GM23338 (cell line): ENCODE measurements at regions not wholly inside any gene's neighbourhood (a gene's known extent, or its start where the extent isn't known, plus 50 kb on each side); places are given as distances from the start of the nearest gene placed in this dataset.

Experiments used
- ATAC-seq: fragments of 200-7000 bp; cut with Tn5 transposase; 3 replicates; pipeline ENCODE4 v1.9.1; 2020
- DNase-seq: peaks from one replicate; pipeline ENCODE4 v3.0.0-alpha.2; 2015; ENCODE audit warnings: low spot score
- H2AFZ ChIP-seq: fragments of 200-600 bp; sonication (generic); 2 replicates; pipeline ENCODE4 v1.8.0; 2016; ENCODE audit warnings: antibody characterized with exemption, mild to moderate bottlenecking, moderate library complexity
- H3F3A ChIP-seq: fragments of 200-600 bp; sonication (generic); replicated peaks from 2 replicates; pipeline ENCODE4 v1.8.0; 2017; ENCODE audit warnings: antibody characterized with exemption, mixed run types, low read depth
- H3K27ac ChIP-seq: fragments of 200-600 bp; sonication (generic); 2 replicates; pipeline ENCODE4 v1.6.1; 2016; ENCODE audit warnings: low read depth
- H3K27me3 ChIP-seq: fragments of 200-600 bp; sonication (generic); 2 replicates; pipeline ENCODE4 v1.8.0; 2016; ENCODE audit warnings: mild to moderate bottlenecking, mixed run types, moderate library complexity; ENCODE audit not compliant: insufficient read depth
- H3K36me3 ChIP-seq: fragments of 200-600 bp; sonication (generic); 2 replicates; pipeline ENCODE4 v1.8.0; 2016; ENCODE audit warnings: mild to moderate bottlenecking; ENCODE audit not compliant: insufficient read depth
- H3K4me1 ChIP-seq: fragments of 200-600 bp; sonication (generic); 2 replicates; pipeline ENCODE4 v1.8.0; 2016; ENCODE audit warnings: mild to moderate bottlenecking, moderate library complexity; ENCODE audit not compliant: insufficient read depth
- H3K4me2 ChIP-seq: fragments of 200-600 bp; sonication (generic); 2 replicates; pipeline ENCODE4 v1.7.1; 2017; ENCODE audit warnings: mixed run types
- H3K4me3 ChIP-seq: fragments of 200-600 bp; sonication (generic); 2 replicates; pipeline ENCODE4 v1.6.1; 2016; ENCODE audit warnings: mixed run types
- H3K79me2 ChIP-seq: fragments of 200-600 bp; sonication (generic); replicated peaks from 2 replicates; pipeline ENCODE4 v1.8.0; 2017; ENCODE audit warnings: mild to moderate bottlenecking; ENCODE audit not compliant: insufficient read depth
- H3K9me2 ChIP-seq: fragments of 200-600 bp; sonication (generic); 2 replicates; pipeline ENCODE4 v1.8.0; 2017; ENCODE audit not compliant: insufficient read depth
- H4K20me1 ChIP-seq: fragments of 200-600 bp; sonication (generic); replicated peaks from 2 replicates; pipeline ENCODE4 v1.8.0; 2017; ENCODE audit warnings: mild to moderate bottlenecking; ENCODE audit not compliant: insufficient read depth
- H3K27ac Mint-ChIP-seq: 2 replicates; pipeline ENCODE4 v1.8.0; 2020; ENCODE audit warnings: inconsistent platforms, mild to moderate bottlenecking, moderate library complexity, mixed read lengths
- H3K27me3 Mint-ChIP-seq: 3 replicates; pipeline ENCODE4 v1.8.0; 2022; ENCODE audit warnings: low read depth, mild to moderate bottlenecking, moderate library complexity, mixed read lengths, inconsistent platforms; ENCODE audit not compliant: insufficient read depth, poor library complexity
- H3K36me3 Mint-ChIP-seq: 3 replicates; pipeline ENCODE4 v1.8.0; 2021; ENCODE audit warnings: low read depth, mild to moderate bottlenecking, inconsistent platforms, moderate library complexity, mixed read lengths
- H3K4me1 Mint-ChIP-seq: 3 replicates; pipeline ENCODE4 v1.8.0; 2020; ENCODE audit warnings: mild to moderate bottlenecking, inconsistent platforms, mixed read lengths
- H3K4me3 Mint-ChIP-seq: 3 replicates; pipeline ENCODE4 v1.8.0; 2021; ENCODE audit warnings: moderate library complexity, mild to moderate bottlenecking, inconsistent platforms, mixed read lengths
- H3K9me3 Mint-ChIP-seq: 3 replicates; pipeline ENCODE4 v1.8.0; 2020; ENCODE audit warnings: moderate library complexity, mild to moderate bottlenecking, inconsistent platforms, mixed read lengths
- CREB1 ChIP-seq: fragments of 250-450 bp; sonication (Bioruptor Pico); IDR thresholded peaks from 2 replicates; pipeline ENCODE4 v1.5.0; 2020; ENCODE audit warnings: low read depth, mild to moderate bottlenecking, moderate library complexity
- CTCF ChIP-seq, 2 experiments: fragments of 200-600 bp in 1 of 2; sonication (generic) in 1 of 2; conservative IDR thresholded peaks; 2 replicates each; pipeline versions ENCODE4 v1.5.1 to v1.6.1; 2016 to 2017; ENCODE audit warnings: antibody characterized with exemption in 2 of 2, low read depth in 2 of 2, mild to moderate bottlenecking in 2 of 2, moderate library complexity in 1 of 2
- NANOG ChIP-seq: IDR thresholded peaks from 2 replicates; pipeline ENCODE4 v1.6.1; 2016; ENCODE audit warnings: antibody characterized with exemption, borderline replicate concordance
- STAT1 ChIP-seq: IDR thresholded peaks from one replicate; pipeline ENCODE4 v1.6.1; 2016; ENCODE audit warnings: antibody characterized with exemption; ENCODE audit not compliant: unreplicated experiment
- ZNF114 ChIP-seq: fragments of 250-450 bp; sonication (Bioruptor Pico); IDR thresholded peaks from 2 replicates; pipeline ENCODE4 v1.5.0; 2020; ENCODE audit warnings: mild to moderate bottlenecking, moderate library complexity
- ZNF331 ChIP-seq: fragments of 250-450 bp; sonication (Bioruptor Pico); IDR thresholded peaks from 2 replicates; pipeline ENCODE4 v1.5.0; 2020; ENCODE audit warnings: low read depth, mild to moderate bottlenecking, moderate library complexity
- TF ChIP-seq, protein P1 (sequence below): fragments of 250-450 bp; sonication (Bioruptor Pico); IDR thresholded peaks from 2 replicates; pipeline ENCODE4 v1.5.0; 2020; ENCODE audit warnings: mild to moderate bottlenecking, moderate library complexity

DNA sequence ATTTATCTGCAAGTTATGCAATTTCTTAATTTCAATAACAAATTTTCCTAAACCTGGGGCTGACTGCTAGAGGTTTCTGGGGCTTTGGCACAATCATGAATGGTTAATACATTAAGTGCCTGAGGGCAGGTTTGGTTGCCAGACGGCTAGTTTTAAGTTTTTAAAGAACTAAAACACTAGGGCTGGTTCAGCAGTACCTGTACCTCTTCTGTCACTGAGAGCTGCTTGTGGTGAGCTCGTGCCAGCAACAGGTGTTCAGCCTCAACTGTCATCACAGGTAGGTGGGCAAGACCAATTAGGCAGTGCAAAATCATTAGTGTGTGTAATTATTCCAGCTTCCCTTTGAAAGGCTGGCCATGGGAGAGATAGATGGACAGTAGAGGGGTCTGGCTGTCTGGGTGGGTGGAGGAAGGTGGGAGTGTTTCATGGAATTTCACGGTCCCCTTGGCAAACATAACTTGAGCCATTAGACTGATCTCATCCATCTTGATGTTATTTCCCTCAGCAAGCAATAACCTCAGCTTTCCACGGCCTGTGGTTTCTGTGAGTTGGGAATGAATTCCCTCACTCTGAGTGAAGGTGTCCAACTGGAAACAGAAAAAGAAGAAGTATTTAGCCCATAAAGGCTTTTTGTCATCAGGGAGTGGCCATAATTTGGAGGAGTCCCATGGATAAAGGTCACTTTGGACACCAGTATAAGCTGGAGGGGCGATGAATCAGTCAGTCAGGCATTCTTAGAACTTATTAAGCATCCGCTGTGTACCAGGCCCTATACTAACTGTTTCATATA is 114.8 kb downstream of the SNX19 start (continued):
- TF ChIP-seq, protein P1, sequence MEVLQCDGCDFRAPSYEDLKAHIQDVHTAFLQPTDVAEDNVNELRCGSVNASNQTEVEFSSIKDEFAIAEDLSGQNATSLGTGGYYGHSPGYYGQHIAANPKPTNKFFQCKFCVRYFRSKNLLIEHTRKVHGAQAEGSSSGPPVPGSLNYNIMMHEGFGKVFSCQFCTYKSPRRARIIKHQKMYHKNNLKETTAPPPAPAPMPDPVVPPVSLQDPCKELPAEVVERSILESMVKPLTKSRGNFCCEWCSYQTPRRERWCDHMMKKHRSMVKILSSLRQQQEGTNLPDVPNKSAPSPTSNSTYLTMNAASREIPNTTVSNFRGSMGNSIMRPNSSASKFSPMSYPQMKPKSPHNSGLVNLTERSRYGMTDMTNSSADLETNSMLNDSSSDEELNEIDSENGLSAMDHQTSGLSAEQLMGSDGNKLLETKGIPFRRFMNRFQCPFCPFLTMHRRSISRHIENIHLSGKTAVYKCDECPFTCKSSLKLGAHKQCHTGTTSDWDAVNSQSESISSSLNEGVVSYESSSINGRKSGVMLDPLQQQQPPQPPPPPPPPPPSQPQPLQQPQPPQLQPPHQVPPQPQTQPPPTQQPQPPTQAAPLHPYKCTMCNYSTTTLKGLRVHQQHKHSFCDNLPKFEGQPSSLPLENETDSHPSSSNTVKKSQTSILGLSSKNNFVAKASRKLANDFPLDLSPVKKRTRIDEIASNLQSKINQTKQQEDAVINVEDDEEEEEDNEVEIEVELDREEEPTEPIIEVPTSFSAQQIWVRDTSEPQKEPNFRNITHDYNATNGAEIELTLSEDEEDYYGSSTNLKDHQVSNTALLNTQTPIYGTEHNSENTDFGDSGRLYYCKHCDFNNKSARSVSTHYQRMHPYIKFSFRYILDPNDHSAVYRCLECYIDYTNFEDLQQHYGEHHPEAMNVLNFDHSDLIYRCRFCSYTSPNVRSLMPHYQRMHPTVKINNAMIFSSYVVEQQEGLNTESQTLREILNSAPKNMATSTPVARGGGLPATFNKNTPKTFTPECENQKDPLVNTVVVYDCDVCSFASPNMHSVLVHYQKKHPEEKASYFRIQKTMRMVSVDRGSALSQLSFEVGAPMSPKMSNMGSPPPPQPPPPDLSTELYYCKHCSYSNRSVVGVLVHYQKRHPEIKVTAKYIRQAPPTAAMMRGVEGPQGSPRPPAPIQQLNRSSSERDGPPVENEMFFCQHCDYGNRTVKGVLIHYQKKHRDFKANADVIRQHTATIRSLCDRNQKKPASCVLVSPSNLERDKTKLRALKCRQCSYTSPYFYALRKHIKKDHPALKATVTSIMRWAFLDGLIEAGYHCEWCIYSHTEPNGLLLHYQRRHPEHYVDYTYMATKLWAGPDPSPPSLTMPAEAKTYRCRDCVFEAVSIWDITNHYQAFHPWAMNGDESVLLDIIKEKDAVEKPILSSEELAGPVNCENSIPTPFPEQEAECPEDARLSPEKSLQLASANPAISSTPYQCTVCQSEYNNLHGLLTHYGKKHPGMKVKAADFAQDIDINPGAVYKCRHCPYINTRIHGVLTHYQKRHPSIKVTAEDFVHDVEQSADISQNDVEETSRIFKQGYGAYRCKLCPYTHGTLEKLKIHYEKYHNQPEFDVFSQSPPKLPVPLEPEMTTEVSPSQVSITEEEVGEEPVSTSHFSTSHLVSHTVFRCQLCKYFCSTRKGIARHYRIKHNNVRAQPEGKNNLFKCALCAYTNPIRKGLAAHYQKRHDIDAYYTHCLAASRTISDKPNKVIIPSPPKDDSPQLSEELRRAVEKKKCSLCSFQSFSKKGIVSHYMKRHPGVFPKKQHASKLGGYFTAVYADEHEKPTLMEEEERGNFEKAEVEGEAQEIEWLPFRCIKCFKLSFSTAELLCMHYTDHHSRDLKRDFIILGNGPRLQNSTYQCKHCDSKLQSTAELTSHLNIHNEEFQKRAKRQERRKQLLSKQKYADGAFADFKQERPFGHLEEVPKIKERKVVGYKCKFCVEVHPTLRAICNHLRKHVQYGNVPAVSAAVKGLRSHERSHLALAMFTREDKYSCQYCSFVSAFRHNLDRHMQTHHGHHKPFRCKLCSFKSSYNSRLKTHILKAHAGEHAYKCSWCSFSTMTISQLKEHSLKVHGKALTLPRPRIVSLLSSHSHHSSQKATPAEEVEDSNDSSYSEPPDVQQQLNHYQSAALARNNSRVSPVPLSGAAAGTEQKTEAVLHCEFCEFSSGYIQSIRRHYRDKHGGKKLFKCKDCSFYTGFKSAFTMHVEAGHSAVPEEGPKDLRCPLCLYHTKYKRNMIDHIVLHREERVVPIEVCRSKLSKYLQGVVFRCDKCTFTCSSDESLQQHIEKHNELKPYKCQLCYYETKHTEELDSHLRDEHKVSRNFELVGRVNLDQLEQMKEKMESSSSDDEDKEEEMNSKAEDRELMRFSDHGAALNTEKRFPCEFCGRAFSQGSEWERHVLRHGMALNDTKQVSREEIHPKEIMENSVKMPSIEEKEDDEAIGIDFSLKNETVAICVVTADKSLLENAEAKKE (CRISPR knock-in tag): no peak
- no peak for TF ChIP-seq ZNF114 (CRISPR knock-in tag)

- Mint-ChIP-seq H3K9me3 (no peaks in the 10 kb centered on the region), H3K27me3 (no peaks in the 10 kb centered on the region), H3K36me3 (no peaks in the 10 kb centered on the region), H3K4me1 (peaks cover 34% of the 10 kb centered on the region), H3K27ac (no peak overlapping the region), H3K4me3 (no peak overlapping the region)
- Histone ChIP-seq H3F3A (no peaks in the 10 kb centered on the region), H3K4me3 (no peak overlapping the region), H3K36me3 (no peaks in the 10 kb centered on the region), H3K4me2 (0 out of 2 replicates have a peak overlapping the region, but pooled peaks have one; percentile 55), H2AFZ (no peak overlapping the region), H3K79me2 (no peaks in the 10 kb centered on the region), H3K27ac (no peak overlapping the region), H3K4me1 (peaks cover 17% of the 10 kb centered on the region), H4K20me1 (no peaks in the 10 kb centered on the region), H3K27me3 (no peaks in the 10 kb centered on the region), H3K9me2 (no peaks in the 10 kb centered on the region)
- DNase-seq (peak; percentile 50), ATAC-seq (peak; percentile 91)
- no peak for TF ChIP-seq STAT1
- TF ChIP-seq, protein P1 (CRISPR knock-in tag): no peak
- TF ChIP-seq CREB1 (CRISPR knock-in tag): no peak
- no peak for TF ChIP-seq NANOG
- TF ChIP-seq CTCF (conservative IDR thresholded peaks at IDR 0.05; ENCODE audit: low read depth in 2 of 2): no peak
- TF ChIP-seq ZNF331: no peak
- TF ChIP-seq ZNF114 (CRISPR knock-in tag): no peak
Measured at GRCh38 chr11:130802567-130802966, 113.7 kb downstream of the SNX19 start.
